ENCODE measurements at regions not wholly inside any gene's neighbourhood (a gene's known extent, or its start where the extent isn't known, plus 50 kb on each side); places are given as distances from the start of the nearest gene placed in this dataset.

DNA sequence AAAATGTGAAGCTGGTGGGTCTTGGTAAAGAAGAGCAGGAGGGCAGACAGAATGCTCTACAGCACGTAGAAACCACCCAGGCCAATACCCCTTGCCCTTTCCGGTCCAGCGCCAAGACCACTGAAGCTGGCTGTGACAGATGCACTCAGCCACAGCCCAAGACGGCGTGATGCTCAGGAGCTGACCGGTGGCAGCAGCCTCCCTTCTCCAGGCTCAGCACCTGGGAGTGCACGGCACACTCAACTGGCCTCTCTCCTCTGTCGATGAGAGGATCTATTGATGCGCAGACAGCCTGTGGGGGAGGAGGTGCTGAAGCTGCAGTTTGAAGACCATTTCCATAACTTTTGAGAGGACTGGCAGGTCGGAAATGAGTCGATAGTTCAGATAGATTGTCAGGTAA is 141.0 kb upstream of the MYT1L start:
- TF ChIP-seq, protein P1, sequence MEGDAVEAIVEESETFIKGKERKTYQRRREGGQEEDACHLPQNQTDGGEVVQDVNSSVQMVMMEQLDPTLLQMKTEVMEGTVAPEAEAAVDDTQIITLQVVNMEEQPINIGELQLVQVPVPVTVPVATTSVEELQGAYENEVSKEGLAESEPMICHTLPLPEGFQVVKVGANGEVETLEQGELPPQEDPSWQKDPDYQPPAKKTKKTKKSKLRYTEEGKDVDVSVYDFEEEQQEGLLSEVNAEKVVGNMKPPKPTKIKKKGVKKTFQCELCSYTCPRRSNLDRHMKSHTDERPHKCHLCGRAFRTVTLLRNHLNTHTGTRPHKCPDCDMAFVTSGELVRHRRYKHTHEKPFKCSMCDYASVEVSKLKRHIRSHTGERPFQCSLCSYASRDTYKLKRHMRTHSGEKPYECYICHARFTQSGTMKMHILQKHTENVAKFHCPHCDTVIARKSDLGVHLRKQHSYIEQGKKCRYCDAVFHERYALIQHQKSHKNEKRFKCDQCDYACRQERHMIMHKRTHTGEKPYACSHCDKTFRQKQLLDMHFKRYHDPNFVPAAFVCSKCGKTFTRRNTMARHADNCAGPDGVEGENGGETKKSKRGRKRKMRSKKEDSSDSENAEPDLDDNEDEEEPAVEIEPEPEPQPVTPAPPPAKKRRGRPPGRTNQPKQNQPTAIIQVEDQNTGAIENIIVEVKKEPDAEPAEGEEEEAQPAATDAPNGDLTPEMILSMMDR (conservative IDR thresholded peaks at IDR 0.05 in 1 of 2, IDR thresholded peaks at IDR 0.05 in 1 of 2; ENCODE audit: low read depth in 1 of 2, low read length in 2 of 2), result no peak
- TF ChIP-seq EZH2 (IDR thresholded peaks at IDR 0.05; ENCODE audit: low read length, missing control alignments), result no peak

Data from fibroblast of lung (primary cell).